A549 (cell line): ENCODE measurements at regions not wholly inside any gene's neighbourhood (a gene's known extent, or its start where the extent isn't known, plus 50 kb on each side); places are given as distances from the start of the nearest gene placed in this dataset.

Experiments
- CTCF ChIP-seq: fragments of >200 bp; sonication (Bioruptor Twin); formaldehyde crosslinking; IDR thresholded peaks from 3 replicates; pipeline ENCODE4 v1.5.1; 2016
- E2F6 ChIP-seq: IDR thresholded peaks from 2 replicates; pipeline ENCODE4 v1.6.1; 2012; ENCODE audit warnings: low read depth, borderline replicate concordance
- FOSL2 ChIP-seq, 2 experiments: fragments of 450-650 bp in 1 of 2; fragments of >200 bp in 1 of 2; sonication (Bioruptor Twin) in 1 of 2; formaldehyde crosslinking; IDR thresholded peaks; 2 replicates each; pipeline versions ENCODE4 v1.5.0 to v1.6.1; 2016 to 2020; ENCODE audit warnings: mild to moderate bottlenecking in 1 of 2, moderate library complexity in 1 of 2
- HMGXB4 ChIP-seq: fragments of 250-450 bp; sonication (Bioruptor Pico); IDR thresholded peaks from 2 replicates; pipeline ENCODE4 v1.5.0; 2021; ENCODE audit warnings: mild to moderate bottlenecking, moderate library complexity, borderline replicate concordance
- POLR2A ChIP-seq: IDR thresholded peaks from 2 replicates; pipeline ENCODE4 v1.6.1; 2012; ENCODE audit warnings: mild to moderate bottlenecking, low read length
- RAD21 ChIP-seq, 2 experiments: fragments of >200 bp in 1 of 2; sonication (Bioruptor Twin) in 1 of 2; formaldehyde crosslinking in 1 of 2; IDR thresholded peaks in 1 of 2; conservative IDR thresholded peaks in 1 of 2; 2 replicates in 1 of 2; 3 replicates in 1 of 2; pipeline ENCODE4 v1.6.1; 2012 to 2018; ENCODE audit warnings: inconsistent platforms in 1 of 2
- SMC3 ChIP-seq: fragments of >200 bp; sonication (Bioruptor Twin); formaldehyde crosslinking; IDR thresholded peaks from 3 replicates; pipeline ENCODE4 v1.6.1; 2018; ENCODE audit warnings: inconsistent platforms
- TP53 ChIP-seq: fragments of 250-450 bp; sonication (Bioruptor Pico); IDR thresholded peaks from 2 replicates; pipeline ENCODE4 v1.5.0; 2021; ENCODE audit warnings: mild to moderate bottlenecking, moderate library complexity

GRCh38 chr2:221642447-221642846 is 70.3 kb upstream of the EPHA4 start:
- no peak for TF ChIP-seq CTCF
- TF ChIP-seq POLR2A, result no peak
- no peak for TF ChIP-seq RAD21 (conservative IDR thresholded peaks at IDR 0.05 in 1 of 2, IDR thresholded peaks at IDR 0.05 in 1 of 2)
- TF ChIP-seq FOSL2 (IDR thresholded peaks at IDR 0.05), result no peak
- no peak for TF ChIP-seq FOSL2 (CRISPR knock-in tag; IDR thresholded peaks at IDR 0.05)
- no peak for TF ChIP-seq SMC3
- no peak for TF ChIP-seq HMGXB4
- TF ChIP-seq TP53 (CRISPR knock-in tag), result no peak
- TF ChIP-seq E2F6, result no peak
